Pancreas (tissue), 10 donors: ENCODE measurements at regions not wholly inside any gene's neighbourhood (a gene's known extent, or its start where the extent isn't known, plus 50 kb on each side); places are given as distances from the start of the nearest gene placed in this dataset.

ENCODE experiments used
- ATAC-seq, 4 donors: fragments of 200-7000 bp; cut with Tn5 transposase; one replicate each; pipeline versions ENCODE4 v1.8.0 to v1.9.1; 2020; ENCODE audit warnings: mild to moderate bottlenecking in 4 of 4, moderate library complexity in 4 of 4
- DNase-seq, 6 donors: peaks; one replicate each; pipeline ENCODE4 v3.0.0-alpha.2; 2020
- FAIRE-seq: peaks from 2 replicates; lab custom pipeline; 2012; peaks lifted over from hg19 to GRCh38; lab: Jason Lieb, UNC
- H3K27ac ChIP-seq, 4 donors: fragments of 200-600 bp; sonication (generic); 1 replicate in 3 of 4; 2 replicates in 1 of 4; pipeline versions ENCODE4 v1.5.0 to v1.8.0; 2020
- H3K27me3 ChIP-seq, 4 donors: fragments of 200-600 bp; one replicate each; pipeline ENCODE4 v1.8.0; 2021
- H3K36me3 ChIP-seq, 3 donors: fragments of 200-600 bp; sonication (generic) in 1 of 3; one replicate each; pipeline versions ENCODE4 v1.5.0 to v1.8.0; 2020 to 2021
- H3K4me1 ChIP-seq, 3 donors: fragments of 200-600 bp; one replicate each; pipeline ENCODE4 v1.8.0; 2021
- H3K4me3 ChIP-seq, 4 donors: fragments of 200-600 bp; sonication (generic) in 2 of 4; one replicate each; pipeline versions ENCODE4 v1.5.0 to v1.8.0; 2020 to 2021
- H3K9me3 ChIP-seq, 4 donors: fragments of 200-600 bp; one replicate each; pipeline ENCODE4 v1.8.0; 2021
- WGBS, 2 donors: extraction: QIAGEN DNeasy Blood & Tissue Kit; methylation state at CpG; one replicate each; pipeline ENCODE4 v1.1.7; 2013; 5-methylcytosine and 5-hydroxymethylcytosine counted together
- intact Hi-C, 3 donors: fragments of 100-400 bp; cut with DNase I; formaldehyde crosslinking; loops; one replicate each; pipeline versions ENCODE4 v1.11.1 to v1.14.2; 2022
- TF ChIP-seq, protein P1 (sequence below), 4 donors: fragments of 200-600 bp; sonication (generic) in 3 of 4; IDR thresholded peaks; one replicate each; pipeline versions ENCODE4 v1.5.0 to v1.8.0; 2021; ENCODE audit warnings: antibody characterized with exemption in 4 of 4
- donor health status: healthy with polysubstance abuse.
- donor health status: DM: no; HTN: no; CAD: no; lungs with moderate emphysema.
- donor health status: DM: no; HTN: no; CAD: no.
- donor health status: control.
- donor health status: control.
- donor health status: Bipolar disorder and iron deficiency.
- donor health status: DM: yes; HTN: yes; CAD: no.
- donor health status: DM: no; HTN: no; CAD: no.
- donor health status: DM: no; HTN: no; CAD: no.
- donor health status: DM: yes; HTN: yes; CAD: no.

DNA sequence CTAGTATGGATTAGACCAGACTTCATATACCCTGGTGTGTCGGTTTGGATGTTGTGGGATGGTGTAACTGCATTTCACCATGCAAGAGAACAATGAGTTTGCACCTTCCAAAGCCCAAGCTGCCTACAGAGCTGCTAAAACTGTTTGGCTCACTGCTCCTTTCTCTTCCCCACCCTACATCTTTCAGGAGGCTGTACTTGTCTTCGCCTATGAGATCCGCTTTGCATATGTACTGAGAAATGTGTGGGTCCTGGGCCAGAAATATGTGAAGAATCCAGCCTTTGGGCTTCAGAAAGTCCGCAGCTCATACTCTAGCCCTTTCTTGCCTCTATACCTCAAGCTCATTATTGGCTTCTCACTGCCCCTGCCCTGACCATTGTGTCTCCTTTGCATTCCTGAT is 1060.0 kb downstream of the NTRK3 start:
- no peak for FAIRE-seq
- WGBS, 2 donors, result 64 to 89% methylated on average over 4 of the region's 4 CpGs
- no peaks in the 10 kb centered on the region for H3K27me3 ChIP-seq
- no peaks in the 10 kb centered on the region for H3K9me3 ChIP-seq
- no peak for ATAC-seq
- H3K36me3 ChIP-seq, result no peaks in the 10 kb centered on the region
- no peak overlapping the region for H3K4me3 ChIP-seq
- no peak for DNase-seq
- H3K4me1 ChIP-seq, result no peaks in the 10 kb centered on the region
- no peak overlapping the region for H3K27ac ChIP-seq
- TF ChIP-seq, protein P1, sequence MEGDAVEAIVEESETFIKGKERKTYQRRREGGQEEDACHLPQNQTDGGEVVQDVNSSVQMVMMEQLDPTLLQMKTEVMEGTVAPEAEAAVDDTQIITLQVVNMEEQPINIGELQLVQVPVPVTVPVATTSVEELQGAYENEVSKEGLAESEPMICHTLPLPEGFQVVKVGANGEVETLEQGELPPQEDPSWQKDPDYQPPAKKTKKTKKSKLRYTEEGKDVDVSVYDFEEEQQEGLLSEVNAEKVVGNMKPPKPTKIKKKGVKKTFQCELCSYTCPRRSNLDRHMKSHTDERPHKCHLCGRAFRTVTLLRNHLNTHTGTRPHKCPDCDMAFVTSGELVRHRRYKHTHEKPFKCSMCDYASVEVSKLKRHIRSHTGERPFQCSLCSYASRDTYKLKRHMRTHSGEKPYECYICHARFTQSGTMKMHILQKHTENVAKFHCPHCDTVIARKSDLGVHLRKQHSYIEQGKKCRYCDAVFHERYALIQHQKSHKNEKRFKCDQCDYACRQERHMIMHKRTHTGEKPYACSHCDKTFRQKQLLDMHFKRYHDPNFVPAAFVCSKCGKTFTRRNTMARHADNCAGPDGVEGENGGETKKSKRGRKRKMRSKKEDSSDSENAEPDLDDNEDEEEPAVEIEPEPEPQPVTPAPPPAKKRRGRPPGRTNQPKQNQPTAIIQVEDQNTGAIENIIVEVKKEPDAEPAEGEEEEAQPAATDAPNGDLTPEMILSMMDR (IDR thresholded peaks at IDR 0.05), result no peak
- intact Hi-C loops, result no loop called here

- no peak overlapping the region for H3K27ac ChIP-seq
- FAIRE-seq (no peak), DNase-seq (no peak), ATAC-seq (no peak)
- no peaks in the 10 kb centered on the region for H3K4me1 ChIP-seq
- intact Hi-C loops, result no loop called here
- TF ChIP-seq, protein P1 (IDR thresholded peaks at IDR 0.05), result no peak
- H3K4me3 ChIP-seq, result no peak overlapping the region
- no peaks in the 10 kb centered on the region for H3K36me3 ChIP-seq
- no peaks in the 10 kb centered on the region for H3K9me3 ChIP-seq
- 71 to 81% methylated on average over 6 of the region's 6 CpGs for WGBS, 2 donors
- no peaks in the 10 kb centered on the region for H3K27me3 ChIP-seq
These were observed 1063.1 kb downstream of the NTRK3 start for GRCh38 chr15:87193481-87193880.

DNA sequence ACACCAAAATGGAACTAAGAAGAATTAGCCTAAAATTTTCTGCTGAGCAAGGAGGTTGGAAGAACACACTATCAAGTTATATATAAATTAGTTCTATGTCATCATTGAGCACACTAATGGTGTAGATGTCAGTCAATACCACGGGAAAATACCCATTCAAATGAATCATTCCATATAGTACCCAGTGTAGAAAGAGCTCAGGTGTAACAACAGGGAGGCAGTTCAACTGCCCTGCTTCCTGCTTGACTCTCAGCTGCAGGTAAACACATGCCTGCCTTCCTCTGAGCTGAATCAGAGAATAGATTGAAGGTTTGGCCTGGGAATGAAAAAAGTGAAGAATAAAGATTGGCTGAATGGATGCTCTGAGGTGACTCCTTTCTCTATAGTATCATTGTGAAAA is 1088.0 kb downstream of the AGBL1 start:
- intact Hi-C loops, result no loop called here
- Histone ChIP-seq H3K36me3 (no peaks in the 10 kb centered on the region), H3K4me1 (no peaks in the 10 kb centered on the region), H3K27ac (no peak overlapping the region), H3K9me3 (no peaks in the 10 kb centered on the region), H3K4me3 (no peak overlapping the region), H3K27me3 (no peaks in the 10 kb centered on the region)
- WGBS, 2 donors, result 24 to 29% methylated on average over 1 of the region's 1 CpG
- DNase-seq (no peak), FAIRE-seq (no peak), ATAC-seq (no peak)
- TF ChIP-seq, protein P1 (IDR thresholded peaks at IDR 0.05), result no peak

DNA sequence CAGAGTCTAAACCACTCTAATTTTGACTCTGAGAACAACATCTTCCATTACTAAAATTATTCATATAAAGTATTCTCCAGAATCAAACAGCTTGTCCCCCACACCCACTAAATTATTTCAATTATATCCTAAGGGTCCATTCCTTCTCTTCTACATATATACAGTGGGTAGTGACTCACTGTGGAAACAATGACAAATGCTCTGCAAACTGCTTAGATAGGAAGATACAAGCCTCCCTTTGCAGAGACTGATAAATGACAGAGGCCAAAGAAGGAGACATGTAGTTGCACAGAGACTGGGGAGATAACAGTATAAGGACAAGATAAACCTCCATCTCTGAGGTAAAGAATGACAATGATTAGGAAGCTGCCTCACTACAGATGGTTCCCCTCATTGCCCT is 1087.4 kb downstream of the AGBL1 start:
- TF ChIP-seq, protein P1 (IDR thresholded peaks at IDR 0.05), result no peak
- DNase-seq (no peak), ATAC-seq (no peak), FAIRE-seq (no peak)
- intact Hi-C loops, result no loop called here
- H3K36me3 ChIP-seq, result no peaks in the 10 kb centered on the region
- H3K4me1 ChIP-seq, result no peaks in the 10 kb centered on the region
- no peaks in the 10 kb centered on the region for H3K27me3 ChIP-seq
- H3K9me3 ChIP-seq, result no peaks in the 10 kb centered on the region
- no peak overlapping the region for H3K27ac ChIP-seq
- no peak overlapping the region for H3K4me3 ChIP-seq

GRCh38 chr15:87155771-87156170 is 1076.1 kb downstream of the AGBL1 start:
- ATAC-seq, result no peak
- intact Hi-C loops, result no loop called here
- H3K27ac ChIP-seq, result no peak overlapping the region
- no peaks in the 10 kb centered on the region for H3K4me1 ChIP-seq
- no peak for FAIRE-seq
- no peak overlapping the region for H3K4me3 ChIP-seq
- H3K36me3 ChIP-seq, result no peaks in the 10 kb centered on the region
- no peak for DNase-seq
- no peaks in the 10 kb centered on the region for H3K9me3 ChIP-seq
- WGBS, 2 donors, result 56 to 72% methylated on average over 4 of the region's 4 CpGs
- TF ChIP-seq, protein P1 (IDR thresholded peaks at IDR 0.05), result no peak
- H3K27me3 ChIP-seq, result peaks cover 0 to 4% (median 0%) of the 10 kb centered on the region in 4 donors
